K562 (cell line): ENCODE measurements at regions not wholly inside any gene's neighbourhood (a gene's known extent, or its start where the extent isn't known, plus 50 kb on each side); places are given as distances from the start of the nearest gene placed in this dataset.

Experiments
- CBX5 ChIP-seq: IDR thresholded peaks from 2 replicates; pipeline ENCODE4 v1.6.1; 2014; ENCODE audit warnings: low read depth, borderline replicate concordance
- COPS2 ChIP-seq: fragments of 450-650 bp; conservative IDR thresholded peaks from 2 replicates; pipeline ENCODE4 v1.6.1; 2016; ENCODE audit warnings: mild to moderate bottlenecking, moderate library complexity
- CSDE1 ChIP-seq, 2 experiments: fragments of 450-650 bp; IDR thresholded peaks; 2 replicates each; pipeline ENCODE4 v1.6.1; 2016; ENCODE audit warnings: mild to moderate bottlenecking in 1 of 2
- ETV6 ChIP-seq, 3 experiments: fragments of 150-350 bp in 1 of 3; sonication (generic) in 1 of 3; formaldehyde crosslinking in 1 of 3; IDR thresholded peaks; 2 replicates each; pipeline versions ENCODE4 v1.6.1 to v1.8.0; 2014 to 2022; ENCODE audit warnings: borderline replicate concordance in 2 of 3, low read depth in 2 of 3, antibody characterized with exemption in 1 of 3, low read length in 1 of 3, mild to moderate bottlenecking in 1 of 3, missing genetic modification reagents in 1 of 3
- HES1 ChIP-seq: fragments of 450-650 bp; IDR thresholded peaks from 2 replicates; pipeline ENCODE4 v1.6.1; 2016; ENCODE audit warnings: low read depth, mild to moderate bottlenecking, moderate library complexity
- JUND ChIP-seq, 2 experiments: IDR thresholded peaks; 2 replicates in 1 of 2; 3 replicates in 1 of 2; pipeline ENCODE4 v1.6.1; 2011; ENCODE audit warnings: borderline replicate concordance in 2 of 2, low read depth in 2 of 2, low read length in 2 of 2, improper control_type of control experiment in 1 of 2, missing biosample characterization in 1 of 2, missing genetic modification characterization in 1 of 2, missing genetic modification reagents in 1 of 2
- KDM5B ChIP-seq: fragments of 200-600 bp; sonication (generic); IDR thresholded peaks from 2 replicates; pipeline ENCODE4 v1.6.1; 2012; ENCODE audit warnings: low read depth, mild to moderate bottlenecking, moderate library complexity, low read length, control low read depth, inconsistent platforms; ENCODE audit not compliant: insufficient replicate concordance
- POLR2H ChIP-seq: IDR thresholded peaks from 2 replicates; pipeline ENCODE4 v1.6.1; 2016; ENCODE audit warnings: missing genetic modification characterization, low read depth, mild to moderate bottlenecking, control low read depth, missing compliant biosample characterization, moderate library complexity
- ZNF263 ChIP-seq: sonication (generic); formaldehyde crosslinking; IDR thresholded peaks from 2 replicates; pipeline ENCODE4 v1.8.0; 2022; ENCODE audit warnings: mild to moderate bottlenecking, missing genetic modification reagents, borderline replicate concordance
- ZNF311 ChIP-seq: fragments of 250-450 bp; sonication (Bioruptor Pico); IDR thresholded peaks from 2 replicates; pipeline ENCODE4 v1.4.0; 2020; ENCODE audit warnings: mild to moderate bottlenecking, moderate library complexity
- ZNF318 ChIP-seq, 2 experiments: fragments of 450-650 bp; IDR thresholded peaks; 2 replicates each; pipeline ENCODE4 v1.6.1; 2016; ENCODE audit warnings: mild to moderate bottlenecking in 2 of 2, borderline replicate concordance in 1 of 2, low read depth in 1 of 2, moderate library complexity in 1 of 2

GRCh38 chr14:38047195-38047902 is 160.4 kb upstream of the SSTR1 start (continued):
- TF ChIP-seq ZNF318 (IDR thresholded peaks at IDR 0.05; ENCODE audit: borderline replicate concordance in 1 of 2, low read depth in 1 of 2): no peak
- no peak for TF ChIP-seq JUND (IDR thresholded peaks at IDR 0.05; ENCODE audit: borderline replicate concordance, low read depth, low read length)
- TF ChIP-seq JUND (tag; IDR thresholded peaks at IDR 0.05; ENCODE audit: borderline replicate concordance, low read depth, low read length): no peak
- no peak for TF ChIP-seq POLR2H (tag)
- no peak for TF ChIP-seq CBX5
- no peak for TF ChIP-seq KDM5B
- no peak for TF ChIP-seq HES1
- TF ChIP-seq CSDE1 (IDR thresholded peaks at IDR 0.05): no peak
- TF ChIP-seq ETV6 (IDR thresholded peaks at IDR 0.05; ENCODE audit: borderline replicate concordance in 1 of 2, low read depth in 2 of 2, low read length in 1 of 2): no peak
- no peak for TF ChIP-seq ETV6 (CRISPR knock-in tag; IDR thresholded peaks at IDR 0.05; ENCODE audit: borderline replicate concordance)
- no peak for TF ChIP-seq ZNF311
- TF ChIP-seq COPS2: no peak
- no peak for TF ChIP-seq ZNF263 (CRISPR knock-in tag)
